Tibial nerve (tissue), 4 donors: ENCODE measurements at regions not wholly inside any gene's neighbourhood (a gene's known extent, or its start where the extent isn't known, plus 50 kb on each side); places are given as distances from the start of the nearest gene placed in this dataset.

Experiments used
- DNase-seq, 2 donors: peaks; one replicate each; pipeline ENCODE4 v3.0.0-alpha.2; 2019; ENCODE audit warnings: low spot score in 2 of 2
- H3K27ac ChIP-seq, 4 donors: fragments of 200-600 bp; sonication (generic) in 3 of 4; one replicate each; pipeline ENCODE4 v1.5.1; 2017 to 2019; ENCODE audit warnings: mild to moderate bottlenecking in 1 of 4
- H3K27me3 ChIP-seq, 2 donors: fragments of 200-600 bp; sonication (generic) in 1 of 2; one replicate each; pipeline versions ENCODE4 v1.5.1 to v1.6.0; 2017 to 2019
- H3K36me3 ChIP-seq, 3 donors: fragments of 200-600 bp; sonication (generic); one replicate each; pipeline ENCODE4 v1.5.1; 2018 to 2019
- H3K4me1 ChIP-seq, 4 donors: fragments of 200-600 bp; sonication (generic) in 3 of 4; one replicate each; pipeline ENCODE4 v1.5.1; 2017 to 2019
- H3K4me3 ChIP-seq, 4 donors: fragments of 200-600 bp; sonication (generic) in 3 of 4; one replicate each; pipeline ENCODE4 v1.5.1; 2017 to 2019; ENCODE audit warnings: mild to moderate bottlenecking in 1 of 4, moderate library complexity in 1 of 4
- H3K9me3 ChIP-seq, 4 donors: fragments of 200-600 bp; sonication (generic) in 3 of 4; one replicate each; pipeline ENCODE4 v1.5.1; 2017 to 2019
- EP300 ChIP-seq, 2 donors: sonication (generic); formaldehyde crosslinking; IDR thresholded peaks; one replicate each; pipeline ENCODE4 v1.6.1; 2017; ENCODE audit warnings: antibody characterized with exemption in 2 of 2, mild to moderate bottlenecking in 1 of 2
- POLR2A ChIP-seq, 2 donors: fragments of 450-650 bp; IDR thresholded peaks; one replicate each; pipeline ENCODE4 v1.6.1; 2017; ENCODE audit warnings: antibody characterized with exemption in 2 of 2, mild to moderate bottlenecking in 2 of 2, moderate library complexity in 2 of 2
- WGBS, 2 donors: methylation state at CpG; one replicate each; pipeline ENCODE4 v1.1.5; 2018; 5-methylcytosine and 5-hydroxymethylcytosine counted together
- TF ChIP-seq, protein P1 (sequence below), 5 experiments: fragments of 200-600 bp in 3 of 5; fragments of 450-650 bp in 2 of 5; sonication (generic) in 3 of 5; IDR thresholded peaks; one replicate each; pipeline ENCODE4 v1.5.1; 2016 to 2019; ENCODE audit warnings: antibody characterized with exemption in 5 of 5, mild to moderate bottlenecking in 3 of 5, moderate library complexity in 2 of 5

- Histone ChIP-seq H3K27ac (no peak overlapping the region), H3K4me1 (no peaks in the 10 kb centered on the region), H3K4me3 (no peak overlapping the region), H3K27me3 (peaks cover 0 to 3% of the 10 kb centered on the region in 2 donors), H3K36me3 (no peaks in the 10 kb centered on the region), H3K9me3 (no peaks in the 10 kb centered on the region)
- TF ChIP-seq, protein P1, sequence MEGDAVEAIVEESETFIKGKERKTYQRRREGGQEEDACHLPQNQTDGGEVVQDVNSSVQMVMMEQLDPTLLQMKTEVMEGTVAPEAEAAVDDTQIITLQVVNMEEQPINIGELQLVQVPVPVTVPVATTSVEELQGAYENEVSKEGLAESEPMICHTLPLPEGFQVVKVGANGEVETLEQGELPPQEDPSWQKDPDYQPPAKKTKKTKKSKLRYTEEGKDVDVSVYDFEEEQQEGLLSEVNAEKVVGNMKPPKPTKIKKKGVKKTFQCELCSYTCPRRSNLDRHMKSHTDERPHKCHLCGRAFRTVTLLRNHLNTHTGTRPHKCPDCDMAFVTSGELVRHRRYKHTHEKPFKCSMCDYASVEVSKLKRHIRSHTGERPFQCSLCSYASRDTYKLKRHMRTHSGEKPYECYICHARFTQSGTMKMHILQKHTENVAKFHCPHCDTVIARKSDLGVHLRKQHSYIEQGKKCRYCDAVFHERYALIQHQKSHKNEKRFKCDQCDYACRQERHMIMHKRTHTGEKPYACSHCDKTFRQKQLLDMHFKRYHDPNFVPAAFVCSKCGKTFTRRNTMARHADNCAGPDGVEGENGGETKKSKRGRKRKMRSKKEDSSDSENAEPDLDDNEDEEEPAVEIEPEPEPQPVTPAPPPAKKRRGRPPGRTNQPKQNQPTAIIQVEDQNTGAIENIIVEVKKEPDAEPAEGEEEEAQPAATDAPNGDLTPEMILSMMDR (IDR thresholded peaks at IDR 0.05) = no peak
- TF ChIP-seq POLR2A (IDR thresholded peaks at IDR 0.05) (no peak), EP300 (IDR thresholded peaks at IDR 0.05) (no peak)
- DNase-seq = no peak
- 73 to 90% methylated on average over 4 of the region's 4 CpGs for WGBS, 2 donors
These were observed 631.4 kb upstream of the B3GAT1 start for GRCh38 chr11:135043434-135043833.

DNA sequence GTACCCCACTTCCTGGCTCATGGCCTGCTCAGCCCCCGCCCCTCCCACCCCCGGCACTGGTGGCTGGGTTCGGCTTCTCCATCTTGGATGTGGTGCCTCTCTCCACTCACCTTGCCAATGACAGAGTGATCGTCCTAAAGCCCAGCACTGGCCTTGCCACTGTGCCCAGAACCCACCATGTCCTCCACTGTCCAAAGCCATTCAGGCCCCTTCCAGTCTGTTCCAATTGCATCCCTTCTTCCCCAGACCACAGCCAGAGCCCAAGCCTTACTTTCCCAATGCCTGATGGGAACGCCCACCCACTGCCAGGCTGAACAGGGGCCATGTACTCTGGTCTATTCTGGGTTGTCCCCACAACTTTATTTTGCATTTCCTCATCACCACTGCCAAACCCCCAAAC, 625.8 kb upstream of the B3GAT1 start:
- H3K9me3 ChIP-seq = no peaks in the 10 kb centered on the region
- H3K4me3 ChIP-seq = no peak overlapping the region
- H3K27me3 ChIP-seq = no peaks in the 10 kb centered on the region
- no peak for DNase-seq
- TF ChIP-seq POLR2A (IDR thresholded peaks at IDR 0.05) (no peak), EP300 (IDR thresholded peaks at IDR 0.05) (no peak)
- TF ChIP-seq, protein P1 (IDR thresholded peaks at IDR 0.05) = no peak
- no peak overlapping the region for H3K27ac ChIP-seq
- no peaks in the 10 kb centered on the region for H3K4me1 ChIP-seq
- WGBS, 2 donors = 73 to 86% methylated on average over 3 to 5 of the region's 5 CpGs
- no peaks in the 10 kb centered on the region for H3K36me3 ChIP-seq

DNA sequence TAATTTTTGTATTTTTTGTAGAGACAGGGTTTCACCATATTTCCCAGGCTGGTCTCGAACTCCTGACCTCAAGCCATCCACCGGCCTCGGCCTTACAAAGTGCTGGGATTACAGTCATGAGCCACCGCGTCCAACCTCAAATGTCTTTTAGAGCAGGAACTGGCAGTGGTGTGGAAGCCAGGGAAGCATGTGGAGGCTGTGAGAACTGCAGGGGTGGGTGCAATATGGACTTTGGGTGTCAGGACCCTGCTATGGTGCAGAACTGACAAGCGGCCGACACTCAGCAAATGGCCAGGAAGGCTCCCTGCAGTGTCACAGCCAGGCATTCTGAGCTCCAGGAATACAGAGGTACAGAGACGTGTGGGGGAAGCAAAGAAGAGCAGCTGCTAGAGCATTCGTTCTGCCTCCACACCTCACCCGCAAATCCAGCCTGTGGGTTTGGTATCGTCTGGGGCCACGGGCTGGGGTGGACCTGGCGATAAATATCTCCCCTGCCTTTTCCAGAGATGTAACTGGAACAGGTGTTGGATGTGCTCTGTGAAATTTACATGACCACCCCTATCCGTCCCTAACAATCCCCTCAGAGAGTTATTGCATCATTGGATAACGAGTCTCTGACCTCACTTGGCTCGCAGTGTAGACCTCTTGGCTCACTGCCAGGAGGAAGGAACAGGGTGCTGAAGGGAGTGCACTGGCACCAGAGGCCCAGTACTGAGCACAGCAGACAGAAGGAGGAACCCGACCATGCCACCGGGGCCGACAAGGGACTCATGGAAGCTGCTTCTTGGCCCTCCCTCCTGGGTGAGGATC, 624.7 kb upstream of the B3GAT1 start:
- no peak overlapping the region for H3K4me3 ChIP-seq
- WGBS, 2 donors = 78 to 83% methylated on average over 18 to 19 of the region's 19 CpGs
- no peaks in the 10 kb centered on the region for H3K36me3 ChIP-seq
- no peak overlapping the region for H3K27ac ChIP-seq
- no peak for DNase-seq
- H3K4me1 ChIP-seq = no peaks in the 10 kb centered on the region
- no peaks in the 10 kb centered on the region for H3K9me3 ChIP-seq
- no peak for TF ChIP-seq POLR2A (IDR thresholded peaks at IDR 0.05)
- TF ChIP-seq EP300 (IDR thresholded peaks at IDR 0.05) = no peak
- TF ChIP-seq, protein P1 (IDR thresholded peaks at IDR 0.05) = no peak
- no peaks in the 10 kb centered on the region for H3K27me3 ChIP-seq

DNA sequence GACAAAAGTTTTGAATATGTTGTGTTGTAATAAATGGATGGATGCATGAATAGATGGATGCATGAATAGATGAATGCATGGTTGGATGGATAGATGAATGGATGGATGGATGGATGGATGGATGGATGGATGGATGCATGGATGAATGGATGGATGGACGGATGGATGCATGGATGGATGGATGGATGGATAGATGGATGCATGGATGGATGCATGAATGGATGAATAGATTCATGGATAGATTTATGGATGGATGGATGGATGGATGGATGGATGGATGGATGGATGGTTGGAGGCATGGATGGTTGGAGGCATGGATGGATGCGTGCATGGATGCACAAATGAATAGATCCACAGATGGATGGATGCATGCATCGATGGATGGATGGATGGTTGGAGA, 623.2 kb upstream of the B3GAT1 start:
- no peaks in the 10 kb centered on the region for H3K4me1 ChIP-seq
- no peaks in the 10 kb centered on the region for H3K36me3 ChIP-seq
- no peak for DNase-seq
- H3K27ac ChIP-seq = no peak overlapping the region
- no peaks in the 10 kb centered on the region for H3K9me3 ChIP-seq
- no peak for TF ChIP-seq POLR2A (IDR thresholded peaks at IDR 0.05)
- no peak for TF ChIP-seq EP300 (IDR thresholded peaks at IDR 0.05)
- TF ChIP-seq, protein P1 (IDR thresholded peaks at IDR 0.05) = no peak
- no peak overlapping the region for H3K4me3 ChIP-seq
- WGBS, 2 donors = 84 to 92% methylated on average over 3 of the region's 3 CpGs
- no peaks in the 10 kb centered on the region for H3K27me3 ChIP-seq

DNA sequence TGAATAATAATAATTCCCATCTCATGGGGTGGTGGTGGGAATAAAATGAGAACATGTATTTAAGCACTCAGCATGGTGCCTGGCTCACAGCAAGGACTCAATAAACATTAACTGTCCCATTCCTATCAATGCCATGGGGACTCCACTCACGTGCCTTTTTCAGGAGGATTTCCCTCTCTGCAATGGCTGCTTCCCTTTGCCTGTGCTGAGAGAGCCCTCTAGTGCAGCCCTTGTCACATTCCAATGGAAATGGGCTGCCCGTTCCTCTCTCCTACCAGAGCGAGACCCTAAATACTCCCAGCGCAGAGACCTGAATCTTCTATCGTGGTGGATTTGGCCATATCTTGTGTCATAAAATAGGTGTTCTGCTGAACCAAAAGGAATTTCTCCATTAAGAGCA, 621.5 kb upstream of the B3GAT1 start:
- Histone ChIP-seq H3K9me3 (no peaks in the 10 kb centered on the region), H3K4me1 (no peaks in the 10 kb centered on the region), H3K27me3 (no peaks in the 10 kb centered on the region), H3K4me3 (no peak overlapping the region), H3K36me3 (no peaks in the 10 kb centered on the region), H3K27ac (no peak overlapping the region)
- WGBS, 2 donors = 15 to 16% methylated on average over 5 of the region's 5 CpGs
- no peak for DNase-seq
- no peak for TF ChIP-seq POLR2A (IDR thresholded peaks at IDR 0.05)
- no peak for TF ChIP-seq EP300 (IDR thresholded peaks at IDR 0.05)
- TF ChIP-seq, protein P1 (IDR thresholded peaks at IDR 0.05) = no peak
